Neural crest cell (in vitro differentiated cells): ENCODE measurements at regions not wholly inside any gene's neighbourhood (a gene's known extent, or its start where the extent isn't known, plus 50 kb on each side); places are given as distances from the start of the nearest gene placed in this dataset.

Source experiments
- DNase-seq: peaks from one replicate; pipeline ENCODE4 v3.0.0; 2021; ENCODE audit warnings: low read depth, mixed read lengths, low spot score
- H3K27ac Mint-ChIP-seq: one replicate; pipeline ENCODE4 v1.8.0; 2021; ENCODE audit warnings: mild to moderate bottlenecking, mixed read lengths; ENCODE audit not compliant: unreplicated experiment
- H3K27me3 Mint-ChIP-seq: 2 replicates; pipeline ENCODE4 v1.8.0; 2021; ENCODE audit warnings: low read depth, mild to moderate bottlenecking, mixed read lengths
- H3K36me3 Mint-ChIP-seq: 2 replicates; pipeline ENCODE4 v1.8.0; 2021; ENCODE audit warnings: low read depth, mild to moderate bottlenecking, mixed read lengths
- H3K4me1 Mint-ChIP-seq: 2 replicates; pipeline ENCODE4 v1.8.0; 2021; ENCODE audit warnings: mixed read lengths
- H3K4me3 Mint-ChIP-seq: one replicate; pipeline ENCODE4 v1.8.0; 2021; ENCODE audit warnings: mild to moderate bottlenecking, mixed read lengths
- H3K9me3 Mint-ChIP-seq: 2 replicates; pipeline ENCODE4 v1.8.0; 2021; ENCODE audit warnings: mixed read lengths
- TF ChIP-seq, protein P1 (sequence below): fragments of 200-600 bp; sonication (generic); conservative IDR thresholded peaks from 2 replicates; pipeline ENCODE4 v1.5.0; 2021; ENCODE audit warnings: antibody characterized with exemption, mild to moderate bottlenecking

- TF ChIP-seq, protein P1, sequence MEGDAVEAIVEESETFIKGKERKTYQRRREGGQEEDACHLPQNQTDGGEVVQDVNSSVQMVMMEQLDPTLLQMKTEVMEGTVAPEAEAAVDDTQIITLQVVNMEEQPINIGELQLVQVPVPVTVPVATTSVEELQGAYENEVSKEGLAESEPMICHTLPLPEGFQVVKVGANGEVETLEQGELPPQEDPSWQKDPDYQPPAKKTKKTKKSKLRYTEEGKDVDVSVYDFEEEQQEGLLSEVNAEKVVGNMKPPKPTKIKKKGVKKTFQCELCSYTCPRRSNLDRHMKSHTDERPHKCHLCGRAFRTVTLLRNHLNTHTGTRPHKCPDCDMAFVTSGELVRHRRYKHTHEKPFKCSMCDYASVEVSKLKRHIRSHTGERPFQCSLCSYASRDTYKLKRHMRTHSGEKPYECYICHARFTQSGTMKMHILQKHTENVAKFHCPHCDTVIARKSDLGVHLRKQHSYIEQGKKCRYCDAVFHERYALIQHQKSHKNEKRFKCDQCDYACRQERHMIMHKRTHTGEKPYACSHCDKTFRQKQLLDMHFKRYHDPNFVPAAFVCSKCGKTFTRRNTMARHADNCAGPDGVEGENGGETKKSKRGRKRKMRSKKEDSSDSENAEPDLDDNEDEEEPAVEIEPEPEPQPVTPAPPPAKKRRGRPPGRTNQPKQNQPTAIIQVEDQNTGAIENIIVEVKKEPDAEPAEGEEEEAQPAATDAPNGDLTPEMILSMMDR: no peak
- Mint-ChIP-seq H3K36me3 (no peaks in the 10 kb centered on the region), H3K4me1 (peaks cover 20% of the 10 kb centered on the region), H3K9me3 (no peaks in the 10 kb centered on the region), H3K27me3 (no peaks in the 10 kb centered on the region), H3K4me3 (no peak overlapping the region), H3K27ac (peak overlapping the region; percentile 84)
- DNase-seq: no peak
Observed at GRCh38 chr6:44737829-44738528, 350.5 kb downstream of the CDC5L start.

DNA sequence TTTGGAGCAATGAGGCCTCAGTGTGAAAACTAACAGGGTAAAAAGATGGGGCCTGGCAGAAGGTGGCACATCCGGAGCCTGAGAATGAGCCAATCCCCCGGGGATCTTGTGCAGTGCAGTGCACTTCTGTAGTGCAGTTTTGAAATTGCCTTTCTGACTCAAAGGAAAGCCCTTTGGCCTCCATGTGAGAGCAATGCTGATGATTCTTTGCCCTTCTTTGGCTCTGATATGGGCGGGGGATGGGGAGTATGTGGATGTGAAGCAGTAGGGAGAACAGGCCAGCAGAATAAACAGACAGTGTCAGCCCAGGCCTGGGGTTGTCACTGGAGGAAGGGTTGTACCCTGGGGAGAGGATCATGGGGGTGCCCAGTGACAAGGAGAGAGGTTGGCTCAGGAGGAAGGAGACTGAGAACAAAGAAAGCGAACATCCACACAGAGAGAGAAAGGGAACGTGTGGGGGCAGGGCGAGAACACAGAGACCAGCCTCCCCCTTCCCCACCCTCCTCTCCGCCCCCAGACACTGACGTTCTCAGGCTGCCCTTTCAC, 351.2 kb downstream of the CDC5L start:
- TF ChIP-seq, protein P1: no peak
- H3K4me1 Mint-ChIP-seq: peaks cover 20% of the 10 kb centered on the region
- H3K27ac Mint-ChIP-seq: peak overlapping the region; percentile 99
- no peak overlapping the region for H3K4me3 Mint-ChIP-seq
- peak; percentile 12 for DNase-seq
- no peaks in the 10 kb centered on the region for H3K27me3 Mint-ChIP-seq
- no peaks in the 10 kb centered on the region for H3K36me3 Mint-ChIP-seq
- H3K9me3 Mint-ChIP-seq: no peaks in the 10 kb centered on the region

DNA sequence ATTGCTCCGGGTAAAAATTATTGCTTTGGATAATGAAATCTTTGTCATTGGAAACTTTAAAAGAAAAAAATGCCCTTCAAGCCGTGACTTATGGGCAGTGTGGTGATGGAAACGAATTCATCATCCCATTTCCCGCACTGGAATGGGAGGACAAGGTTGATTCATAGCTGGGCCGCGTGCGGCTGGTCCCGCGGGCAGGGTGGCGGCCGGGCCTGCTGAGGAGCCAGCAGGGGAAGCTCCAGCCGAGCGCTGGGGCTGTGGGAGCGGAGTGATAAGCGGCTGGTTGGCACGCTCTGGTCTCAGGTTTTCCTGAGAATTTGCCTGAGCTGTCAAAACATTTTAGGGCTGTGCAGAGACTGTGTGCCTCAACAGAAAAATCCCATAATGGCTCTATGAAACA, 351.7 kb downstream of the CDC5L start:
- peak overlapping the region; percentile 99 for H3K27ac Mint-ChIP-seq
- TF ChIP-seq, protein P1: no peak

DNA sequence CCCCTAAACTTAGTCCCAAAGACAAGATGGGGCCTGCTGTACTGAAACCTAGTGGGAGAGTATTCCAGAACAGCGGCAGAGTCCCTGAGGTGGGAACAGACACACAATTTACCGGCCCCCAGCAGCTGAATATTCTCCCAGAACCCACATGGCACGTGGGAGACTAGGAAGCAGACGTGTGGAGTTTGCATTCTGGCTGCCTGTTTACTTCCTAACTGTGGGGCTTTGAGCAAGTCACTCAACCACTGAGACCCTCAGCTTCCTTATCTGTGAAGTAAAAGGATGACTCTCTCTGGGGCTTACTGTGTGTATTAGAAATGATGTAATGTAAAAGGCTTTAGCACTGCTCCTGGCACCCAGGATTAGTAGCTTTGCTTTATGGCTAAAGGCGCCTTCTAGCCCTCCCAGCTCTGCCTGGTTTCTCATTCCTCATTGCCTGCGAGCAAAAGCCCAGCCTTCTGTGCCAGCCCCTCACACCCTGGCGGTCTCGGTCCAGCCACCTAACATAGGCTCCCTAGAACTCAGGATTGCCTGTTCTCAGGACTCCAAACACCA, 353.1 kb downstream of the CDC5L start:
- Mint-ChIP-seq H3K27me3 (no peaks in the 10 kb centered on the region), H3K9me3 (peaks cover 3% of the 10 kb centered on the region), H3K4me3 (no peak overlapping the region), H3K4me1 (peaks cover 20% of the 10 kb centered on the region), H3K36me3 (no peaks in the 10 kb centered on the region), H3K27ac (no peak overlapping the region)
- TF ChIP-seq, protein P1: no peak
- no peak for DNase-seq

More for the DNA sequence above, 351.7 kb downstream of the CDC5L start:
- H3K4me3 Mint-ChIP-seq: no peak overlapping the region
- no peak for DNase-seq
- no peaks in the 10 kb centered on the region for H3K36me3 Mint-ChIP-seq
- no peaks in the 10 kb centered on the region for H3K9me3 Mint-ChIP-seq
- no peaks in the 10 kb centered on the region for H3K27me3 Mint-ChIP-seq
- peaks cover 20% of the 10 kb centered on the region for H3K4me1 Mint-ChIP-seq

- H3K4me1 Mint-ChIP-seq: peaks cover 20% of the 10 kb centered on the region
- H3K9me3 Mint-ChIP-seq: peaks cover 3% of the 10 kb centered on the region
- TF ChIP-seq, protein P1: no peak
- DNase-seq: no peak
- H3K27me3 Mint-ChIP-seq: no peaks in the 10 kb centered on the region
- H3K27ac Mint-ChIP-seq: no peak overlapping the region
- H3K36me3 Mint-ChIP-seq: no peaks in the 10 kb centered on the region
- H3K4me3 Mint-ChIP-seq: no peak overlapping the region
Observed at GRCh38 chr6:44742201-44742600, 354.7 kb downstream of the CDC5L start.
